CD14-positive monocyte (primary cell): ENCODE measurements at regions not wholly inside any gene's neighbourhood (a gene's known extent, or its start where the extent isn't known, plus 50 kb on each side); places are given as distances from the start of the nearest gene placed in this dataset.

ENCODE experiments used
- DNase-seq, 3 donors: peaks; one replicate each; pipeline ENCODE4 v3.0.0-alpha.2; 2011 to 2022
- H2AFZ ChIP-seq: 2 replicates; pipeline ENCODE4 v1.6.0; 2012; ENCODE audit warnings: mild to moderate bottlenecking, low read depth, low read length, inconsistent platforms; ENCODE audit not compliant: insufficient read depth, poor library complexity, severe bottlenecking
- H3K27ac ChIP-seq, 2 donors: 1 replicate in 1 of 2; 2 replicates in 1 of 2; pipeline ENCODE4 v1.5.1; 2012 to 2013; ENCODE audit warnings: low read length in 2 of 2, control low read depth in 1 of 2, inconsistent platforms in 1 of 2, low read depth in 1 of 2, mild to moderate bottlenecking in 1 of 2
- H3K27me3 ChIP-seq, 2 donors: one replicate each; pipeline versions ENCODE4 v1.6.0 to v1.6.1; 2011 to 2013; ENCODE audit warnings: low read length in 2 of 2; ENCODE audit not compliant: control insufficient read depth in 2 of 2, insufficient read depth in 2 of 2
- H3K36me3 ChIP-seq, 2 donors: replicated peaks in 1 of 2; 1 replicate in 1 of 2; 2 replicates in 1 of 2; pipeline versions ENCODE4 v1.5.1 to v1.6.1; 2012 to 2013; ENCODE audit warnings: low read length in 2 of 2, control low read depth in 1 of 2, inconsistent platforms in 1 of 2, mild to moderate bottlenecking in 1 of 2; ENCODE audit not compliant: insufficient read depth in 2 of 2, control insufficient read depth in 1 of 2
- H3K4me1 ChIP-seq, 2 donors: 1 replicate in 1 of 2; 2 replicates in 1 of 2; pipeline versions ENCODE4 v1.5.1 to v1.6.1; 2012 to 2013; ENCODE audit warnings: low read length in 2 of 2, control low read depth in 1 of 2, inconsistent platforms in 1 of 2, mild to moderate bottlenecking in 1 of 2, moderate library complexity in 1 of 2; ENCODE audit not compliant: insufficient read depth in 2 of 2, control insufficient read depth in 1 of 2
- H3K4me2 ChIP-seq: replicated peaks from 2 replicates; pipeline ENCODE3; 2012; ENCODE audit warnings: low read length, moderate library complexity, mild to moderate bottlenecking; ENCODE audit not compliant: poor library complexity, severe bottlenecking; ENCODE audit errors: extremely low read depth
- H3K4me3 ChIP-seq, 3 experiments: fragments of 200-600 bp in 1 of 3; sonication (generic) in 1 of 3; replicated peaks in 1 of 3; 1 replicate in 2 of 3; 2 replicates in 1 of 3; pipeline ENCODE4 v1.5.1; 2011 to 2013; ENCODE audit warnings: low read length in 3 of 3, mild to moderate bottlenecking in 3 of 3, control low read depth in 2 of 3, low read depth in 2 of 3, inconsistent platforms in 1 of 3, moderate library complexity in 1 of 3
- H3K79me2 ChIP-seq: 2 replicates; pipeline ENCODE4 v1.6.0; 2012; ENCODE audit warnings: mild to moderate bottlenecking, control low read depth, inconsistent platforms, low read length, moderate library complexity; ENCODE audit not compliant: insufficient read depth
- H3K9ac ChIP-seq: 2 replicates; pipeline ENCODE4 v1.6.0; 2017; ENCODE audit warnings: low read length, mild to moderate bottlenecking; ENCODE audit not compliant: insufficient read depth, poor library complexity, severe bottlenecking
- H3K9me3 ChIP-seq, 2 donors: replicated peaks in 1 of 2; 1 replicate in 1 of 2; 2 replicates in 1 of 2; pipeline versions ENCODE4 v1.5.1 to v1.6.1; 2012 to 2013; ENCODE audit warnings: low read length in 2 of 2, control low read depth in 1 of 2; ENCODE audit not compliant: control insufficient read depth in 1 of 2, insufficient read depth in 1 of 2
- H4K20me1 ChIP-seq: 2 replicates; pipeline ENCODE4 v1.6.0; 2012; ENCODE audit warnings: mild to moderate bottlenecking, low read length, control low read depth, moderate library complexity; ENCODE audit not compliant: insufficient read depth
- H3K27ac Mint-ChIP-seq, 7 donors: one replicate each; pipeline ENCODE4 v1.8.0; 2020; ENCODE audit warnings: mild to moderate bottlenecking in 7 of 7, mixed read lengths in 7 of 7, moderate library complexity in 6 of 7, inconsistent platforms in 2 of 7
- H3K27me3 Mint-ChIP-seq, 3 donors: one replicate each; pipeline ENCODE4 v1.8.0; 2021 to 2022; ENCODE audit warnings: low read depth in 3 of 3, mild to moderate bottlenecking in 3 of 3, mixed read lengths in 3 of 3, moderate library complexity in 3 of 3, inconsistent platforms in 1 of 3
- H3K36me3 Mint-ChIP-seq, 2 donors: one replicate each; pipeline ENCODE4 v1.8.0; 2020; ENCODE audit warnings: mixed read lengths in 2 of 2, inconsistent platforms in 1 of 2, mild to moderate bottlenecking in 1 of 2
- H3K4me1 Mint-ChIP-seq: one replicate; pipeline ENCODE4 v1.8.0; 2020; ENCODE audit warnings: mild to moderate bottlenecking, mixed read lengths
- H3K4me3 Mint-ChIP-seq, 2 donors: one replicate each; pipeline ENCODE4 v1.8.0; 2020; ENCODE audit warnings: mild to moderate bottlenecking in 2 of 2, mixed read lengths in 2 of 2, moderate library complexity in 1 of 2
- H3K9me3 Mint-ChIP-seq, 7 donors: one replicate each; pipeline ENCODE4 v1.8.0; 2020 to 2022; ENCODE audit warnings: mixed read lengths in 7 of 7, mild to moderate bottlenecking in 6 of 7, moderate library complexity in 6 of 7, inconsistent platforms in 2 of 7
- WGBS: methylation state at CpG from one replicate; pipeline ENCODE4 v1.1.5; 2013; ENCODE audit warnings: missing lambda C conversion rate; ENCODE audit not compliant: insufficient coverage; 5-methylcytosine and 5-hydroxymethylcytosine counted together
- intact Hi-C, 2 donors: fragments of 100-400 bp; cut with micrococcal nuclease; formaldehyde crosslinking; loops; one replicate each; pipeline versions ENCODE4 v1.15.0 to v1.15.1; 2023
- TF ChIP-seq, protein P1 (sequence below): fragments of 200-600 bp; IDR thresholded peaks from one replicate; pipeline ENCODE4 v1.8.0; 2022; ENCODE audit warnings: antibody characterized with exemption, mild to moderate bottlenecking

GRCh38 chr9:109922617-109923470 lies 142.8 kb downstream of the PALM2AKAP2 start:
- Mint-ChIP-seq H3K9me3 (no peaks in the 10 kb centered on the region), H3K4me1 (peaks cover 12% of the 10 kb centered on the region), H3K36me3 (no peaks in the 10 kb centered on the region), H3K27me3 (peaks cover 0 to 4% (median 0%) of the 10 kb centered on the region in 3 donors), H3K27ac (no peak overlapping the region), H3K4me3 (no peak overlapping the region)
- DNase-seq, result no peak
- Histone ChIP-seq H3K4me3 (no peak overlapping the region), H3K9me3 (no peaks in the 10 kb centered on the region), H2AFZ (no peak overlapping the region), H3K79me2 (no peaks in the 10 kb centered on the region), H3K36me3 (no peaks in the 10 kb centered on the region), H3K4me2 (no peak overlapping the region), H3K4me1 (peaks cover 4 to 7% of the 10 kb centered on the region in 2 donors), H3K9ac (no peak overlapping the region), H3K27ac (no peak overlapping the region), H4K20me1 (no peaks in the 10 kb centered on the region), H3K27me3 (no peaks in the 10 kb centered on the region)
- no CpG with 5 or more reads among the region's 2 CpGs for WGBS
- TF ChIP-seq, protein P1, sequence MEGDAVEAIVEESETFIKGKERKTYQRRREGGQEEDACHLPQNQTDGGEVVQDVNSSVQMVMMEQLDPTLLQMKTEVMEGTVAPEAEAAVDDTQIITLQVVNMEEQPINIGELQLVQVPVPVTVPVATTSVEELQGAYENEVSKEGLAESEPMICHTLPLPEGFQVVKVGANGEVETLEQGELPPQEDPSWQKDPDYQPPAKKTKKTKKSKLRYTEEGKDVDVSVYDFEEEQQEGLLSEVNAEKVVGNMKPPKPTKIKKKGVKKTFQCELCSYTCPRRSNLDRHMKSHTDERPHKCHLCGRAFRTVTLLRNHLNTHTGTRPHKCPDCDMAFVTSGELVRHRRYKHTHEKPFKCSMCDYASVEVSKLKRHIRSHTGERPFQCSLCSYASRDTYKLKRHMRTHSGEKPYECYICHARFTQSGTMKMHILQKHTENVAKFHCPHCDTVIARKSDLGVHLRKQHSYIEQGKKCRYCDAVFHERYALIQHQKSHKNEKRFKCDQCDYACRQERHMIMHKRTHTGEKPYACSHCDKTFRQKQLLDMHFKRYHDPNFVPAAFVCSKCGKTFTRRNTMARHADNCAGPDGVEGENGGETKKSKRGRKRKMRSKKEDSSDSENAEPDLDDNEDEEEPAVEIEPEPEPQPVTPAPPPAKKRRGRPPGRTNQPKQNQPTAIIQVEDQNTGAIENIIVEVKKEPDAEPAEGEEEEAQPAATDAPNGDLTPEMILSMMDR, result no peak
- intact Hi-C loops, result no loop called here

GRCh38 chr9:109923471-109923760 lies 143.4 kb downstream of the PALM2AKAP2 start:
- 94% methylated on average over 3 of the region's 5 CpGs for WGBS
- Histone ChIP-seq H3K9ac (no peak overlapping the region), H3K27me3 (no peaks in the 10 kb centered on the region), H3K4me1 (peaks cover 4 to 7% of the 10 kb centered on the region in 2 donors), H3K4me3 (no peak overlapping the region), H3K27ac (no peak overlapping the region), H2AFZ (no peak overlapping the region), H3K9me3 (no peaks in the 10 kb centered on the region), H4K20me1 (no peaks in the 10 kb centered on the region), H3K79me2 (no peaks in the 10 kb centered on the region), H3K4me2 (no peak overlapping the region), H3K36me3 (no peaks in the 10 kb centered on the region)
- intact Hi-C loops, result no loop called here
- Mint-ChIP-seq H3K27me3 (peaks cover 0 to 4% (median 0%) of the 10 kb centered on the region in 3 donors), H3K4me3 (no peak overlapping the region), H3K9me3 (no peaks in the 10 kb centered on the region), H3K4me1 (peaks cover 12% of the 10 kb centered on the region), H3K36me3 (no peaks in the 10 kb centered on the region), H3K27ac (no peak overlapping the region)
- DNase-seq, result no peak
- TF ChIP-seq, protein P1, result no peak
